ENCODE measurements at regions not wholly inside any gene's neighbourhood (a gene's known extent, or its start where the extent isn't known, plus 50 kb on each side); places are given as distances from the start of the nearest gene placed in this dataset.

- Histone ChIP-seq H3K4me2 (ENCODE audit: low read length, poor library complexity, severe bottlenecking) (no peak overlapping the region), H4K8ac (ENCODE audit: low read length) (no peak overlapping the region), H4K91ac (ENCODE audit: low read length) (no peak overlapping the region), H3K4ac (ENCODE audit: low read depth in 1 of 2, low read length in 2 of 2) (no peak overlapping the region), H3K18ac (ENCODE audit: low read depth in 1 of 2, low read length in 2 of 2) (no peak overlapping the region), H2AK5ac (ENCODE audit: low read length, severe bottlenecking) (no peak overlapping the region), H3K23ac (ENCODE audit: low read length in 2 of 2) (no peak overlapping the region), H3K27me3 (ENCODE audit: control insufficient read depth in 1 of 2, insufficient read depth in 1 of 2, low read length in 2 of 2) (no peaks in the 10 kb centered on the region), H3K36me3 (ENCODE audit: control insufficient read depth in 1 of 2, insufficient read depth in 2 of 2, low read depth in 1 of 2, low read length in 2 of 2) (no peaks in the 10 kb centered on the region), H3K79me1 (replicated peaks; ENCODE audit: low read length, poor library complexity, severe bottlenecking) (no peaks in the 10 kb centered on the region), H2BK120ac (ENCODE audit: low read depth, low read length) (no peak overlapping the region), H2BK5ac (ENCODE audit: low read depth, low read length, poor library complexity, severe bottlenecking) (no peak overlapping the region), H3K9ac (ENCODE audit: low read length) (no peak overlapping the region), H3K14ac (ENCODE audit: low read length in 2 of 2) (no peak overlapping the region), H2BK12ac (ENCODE audit: low read length in 2 of 2) (no peak overlapping the region), H3K27ac (ENCODE audit: low read length, poor library complexity, severe bottlenecking) (no peak overlapping the region), H3K4me1 (ENCODE audit: control insufficient read depth, insufficient read depth, low read depth, low read length) (peaks cover 2% of the 10 kb centered on the region), H3K9me3 (ENCODE audit: control insufficient read depth, low read length) (no peaks in the 10 kb centered on the region), H3K4me3 (ENCODE audit: insufficient read depth in 1 of 2, low read depth in 1 of 2, low read length in 2 of 2) (no peak overlapping the region), H2BK15ac (ENCODE audit: low read depth, poor library complexity, severe bottlenecking) (no peak overlapping the region), H2AFZ (ENCODE audit: low read depth, low read length) (no peak overlapping the region)
- WGBS = no CpG with 5 or more reads among the region's 1 CpG
- DNase-seq = peak; percentile 23
These were observed 786.6 kb upstream of the DPPA4 start for GRCh38 chr3:110123946-110124345.

GRCh38 chr3:110126065-110126464 is 788.7 kb upstream of the DPPA4 start:
- Histone ChIP-seq H4K91ac (ENCODE audit: low read length) (no peak overlapping the region), H4K8ac (ENCODE audit: low read length) (no peak overlapping the region), H3K18ac (ENCODE audit: low read depth in 1 of 2, low read length in 2 of 2) (no peak overlapping the region), H3K9ac (ENCODE audit: low read length) (no peak overlapping the region), H3K27me3 (ENCODE audit: control insufficient read depth in 1 of 2, insufficient read depth in 1 of 2, low read length in 2 of 2) (no peaks in the 10 kb centered on the region), H2BK15ac (ENCODE audit: low read depth, poor library complexity, severe bottlenecking) (no peak overlapping the region), H2BK5ac (ENCODE audit: low read depth, low read length, poor library complexity, severe bottlenecking) (no peak overlapping the region), H3K36me3 (ENCODE audit: control insufficient read depth in 1 of 2, insufficient read depth in 2 of 2, low read depth in 1 of 2, low read length in 2 of 2) (no peaks in the 10 kb centered on the region), H3K9me3 (ENCODE audit: control insufficient read depth, low read length) (no peaks in the 10 kb centered on the region), H2AK5ac (ENCODE audit: low read length, severe bottlenecking) (no peak overlapping the region), H3K27ac (ENCODE audit: low read length, poor library complexity, severe bottlenecking) (no peak overlapping the region), H3K23ac (ENCODE audit: low read length in 2 of 2) (no peak overlapping the region), H3K4me2 (ENCODE audit: low read length, poor library complexity, severe bottlenecking) (no peak overlapping the region), H3K4me1 (ENCODE audit: control insufficient read depth, insufficient read depth, low read depth, low read length) (peaks cover 2% of the 10 kb centered on the region), H3K4me3 (ENCODE audit: insufficient read depth in 1 of 2, low read depth in 1 of 2, low read length in 2 of 2) (no peak overlapping the region), H3K79me1 (replicated peaks; ENCODE audit: low read length, poor library complexity, severe bottlenecking) (no peaks in the 10 kb centered on the region), H2AFZ (ENCODE audit: low read depth, low read length) (no peak overlapping the region), H3K14ac (ENCODE audit: low read length in 2 of 2) (no peak overlapping the region), H3K4ac (ENCODE audit: low read depth in 1 of 2, low read length in 2 of 2) (no peak overlapping the region), H2BK12ac (ENCODE audit: low read length in 2 of 2) (no peak overlapping the region), H2BK120ac (ENCODE audit: low read depth, low read length) (no peak overlapping the region)
- 79% methylated on average over 10 of the region's 10 CpGs for WGBS
- peak; percentile 18 for DNase-seq

GRCh38 chr3:110133971-110134370 is 796.6 kb upstream of the DPPA4 start:
- no peak overlapping the region for H4K91ac ChIP-seq (ENCODE audit: low read length)
- H3K27me3 ChIP-seq (ENCODE audit: control insufficient read depth in 1 of 2, insufficient read depth in 1 of 2, low read length in 2 of 2) = no peaks in the 10 kb centered on the region
- H3K4ac ChIP-seq (ENCODE audit: low read depth in 1 of 2, low read length in 2 of 2) = no peak overlapping the region
- 97% methylated on average over 2 of the region's 2 CpGs for WGBS
- no peak overlapping the region for H3K4me2 ChIP-seq (ENCODE audit: low read length, poor library complexity, severe bottlenecking)
- H2BK120ac ChIP-seq (ENCODE audit: low read depth, low read length) = no peak overlapping the region
- H2BK12ac ChIP-seq (ENCODE audit: low read length in 2 of 2) = no peak overlapping the region
- H3K9me3 ChIP-seq (ENCODE audit: control insufficient read depth, low read length) = peaks cover 4% of the 10 kb centered on the region
- no peak overlapping the region for H2BK15ac ChIP-seq (ENCODE audit: low read depth, poor library complexity, severe bottlenecking)
- H3K27ac ChIP-seq (ENCODE audit: low read length, poor library complexity, severe bottlenecking) = no peak overlapping the region
- H3K9ac ChIP-seq (ENCODE audit: low read length) = no peak overlapping the region
- no peak overlapping the region for H2AK5ac ChIP-seq (ENCODE audit: low read length, severe bottlenecking)
- no peak overlapping the region for H3K4me3 ChIP-seq (ENCODE audit: insufficient read depth in 1 of 2, low read depth in 1 of 2, low read length in 2 of 2)
- H3K23ac ChIP-seq (ENCODE audit: low read length in 2 of 2) = no peak overlapping the region
- no peak overlapping the region for H3K14ac ChIP-seq (ENCODE audit: low read length in 2 of 2)
- H2AFZ ChIP-seq (ENCODE audit: low read depth, low read length) = no peak overlapping the region
- H4K8ac ChIP-seq (ENCODE audit: low read length) = no peak overlapping the region
- no peak overlapping the region for H2BK5ac ChIP-seq (ENCODE audit: low read depth, low read length, poor library complexity, severe bottlenecking)
- peaks cover 2% of the 10 kb centered on the region for H3K4me1 ChIP-seq (ENCODE audit: control insufficient read depth, insufficient read depth, low read depth, low read length)
- no peak overlapping the region for H3K18ac ChIP-seq (ENCODE audit: low read depth in 1 of 2, low read length in 2 of 2)
- DNase-seq = no peak
- no peaks in the 10 kb centered on the region for H3K36me3 ChIP-seq (ENCODE audit: control insufficient read depth in 1 of 2, insufficient read depth in 2 of 2, low read depth in 1 of 2, low read length in 2 of 2)
- H3K79me1 ChIP-seq (replicated peaks; ENCODE audit: low read length, poor library complexity, severe bottlenecking) = no peaks in the 10 kb centered on the region

- no peaks in the 10 kb centered on the region for H3K36me3 ChIP-seq (ENCODE audit: control insufficient read depth in 1 of 2, insufficient read depth in 2 of 2, low read depth in 1 of 2, low read length in 2 of 2)
- no peaks in the 10 kb centered on the region for H3K79me1 ChIP-seq (replicated peaks; ENCODE audit: low read length, poor library complexity, severe bottlenecking)
- no peak overlapping the region for H2BK5ac ChIP-seq (ENCODE audit: low read depth, low read length, poor library complexity, severe bottlenecking)
- H4K91ac ChIP-seq (ENCODE audit: low read length) = no peak overlapping the region
- H2BK12ac ChIP-seq (ENCODE audit: low read length in 2 of 2) = no peak overlapping the region
- DNase-seq = no peak
- H3K27me3 ChIP-seq (ENCODE audit: control insufficient read depth in 1 of 2, insufficient read depth in 1 of 2, low read length in 2 of 2) = no peaks in the 10 kb centered on the region
- H3K9me3 ChIP-seq (ENCODE audit: control insufficient read depth, low read length) = peaks cover 4% of the 10 kb centered on the region
- no peak overlapping the region for H2BK120ac ChIP-seq (ENCODE audit: low read depth, low read length)
- no peak overlapping the region for H3K18ac ChIP-seq (ENCODE audit: low read depth in 1 of 2, low read length in 2 of 2)
- H2AK5ac ChIP-seq (ENCODE audit: low read length, severe bottlenecking) = no peak overlapping the region
- 61% methylated on average over 3 of the region's 4 CpGs for WGBS
- no peak overlapping the region for H3K23ac ChIP-seq (ENCODE audit: low read length in 2 of 2)
- H3K4me3 ChIP-seq (ENCODE audit: insufficient read depth in 1 of 2, low read depth in 1 of 2, low read length in 2 of 2) = no peak overlapping the region
- H2AFZ ChIP-seq (ENCODE audit: low read depth, low read length) = no peak overlapping the region
- H4K8ac ChIP-seq (ENCODE audit: low read length) = no peak overlapping the region
- peaks cover 2% of the 10 kb centered on the region for H3K4me1 ChIP-seq (ENCODE audit: control insufficient read depth, insufficient read depth, low read depth, low read length)
- no peak overlapping the region for H2BK15ac ChIP-seq (ENCODE audit: low read depth, poor library complexity, severe bottlenecking)
- no peak overlapping the region for H3K14ac ChIP-seq (ENCODE audit: low read length in 2 of 2)
- no peak overlapping the region for H3K27ac ChIP-seq (ENCODE audit: low read length, poor library complexity, severe bottlenecking)
- no peak overlapping the region for H3K4ac ChIP-seq (ENCODE audit: low read depth in 1 of 2, low read length in 2 of 2)
- H3K4me2 ChIP-seq (ENCODE audit: low read length, poor library complexity, severe bottlenecking) = no peak overlapping the region
- H3K9ac ChIP-seq (ENCODE audit: low read length) = no peak overlapping the region
These were observed 801.7 kb upstream of the DPPA4 start for GRCh38 chr3:110139048-110139447.

All from mesenchymal stem cell (in vitro differentiated cells and primary cell).